ENCODE measurements at regions not wholly inside any gene's neighbourhood (a gene's known extent, or its start where the extent isn't known, plus 50 kb on each side); places are given as distances from the start of the nearest gene placed in this dataset.

DNA sequence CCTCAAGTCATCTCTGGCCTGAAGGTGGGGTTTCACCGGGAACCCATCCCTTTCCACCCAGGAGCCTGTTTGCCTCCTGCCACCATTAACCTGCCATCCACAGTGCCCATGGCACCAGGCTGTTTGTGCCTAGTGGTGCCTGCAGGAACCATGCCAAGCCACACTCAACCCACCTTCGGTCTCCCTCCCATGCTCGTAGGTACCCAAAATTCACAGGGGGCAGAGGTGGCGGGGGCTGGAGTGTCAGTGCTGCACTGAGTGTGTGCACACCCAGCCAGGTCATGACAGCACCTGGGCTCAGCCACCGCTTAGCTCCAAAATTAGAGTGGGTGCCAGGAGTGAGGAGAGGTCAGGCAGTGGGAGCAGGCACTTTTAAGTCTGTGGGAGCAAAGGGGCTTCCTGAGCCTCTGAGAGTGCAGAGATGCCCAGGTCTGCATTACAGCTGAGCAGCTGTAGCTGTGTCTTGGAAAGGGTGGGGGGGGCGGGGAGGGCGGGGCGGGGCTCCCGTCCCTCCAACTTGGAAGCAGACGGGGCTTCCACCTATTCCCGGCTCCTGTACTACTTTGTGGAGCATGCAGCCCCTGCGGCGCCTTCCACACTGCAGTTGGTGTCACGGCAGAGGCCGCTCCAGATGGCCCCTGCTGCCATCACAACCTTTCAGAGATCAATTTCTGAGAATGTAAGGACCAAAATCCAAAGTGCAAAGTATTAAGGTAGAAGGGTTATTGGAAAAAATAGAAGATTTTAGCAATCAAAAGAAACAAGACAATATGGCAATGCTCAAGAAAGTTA lies 2396.8 kb upstream of the C9orf72 start:
- H3K27me3 ChIP-seq (ENCODE audit: insufficient read depth, low read length) = no peaks in the 10 kb centered on the region
- H3K27ac Mint-ChIP-seq = no peak overlapping the region

GRCh38 chr9:29974197-29974596 lies 2400.9 kb upstream of the C9orf72 start:
- Mint-ChIP-seq H3K27me3 (no peaks in the 10 kb centered on the region), H3K36me3 (no peaks in the 10 kb centered on the region), H3K27ac (no peak overlapping the region), H3K4me3 (no peak overlapping the region), H3K9me3 (no peaks in the 10 kb centered on the region), H3K4me1 (no peaks in the 10 kb centered on the region)
- Histone ChIP-seq H3K4me3 (ENCODE audit: low read length in 2 of 2) (no peak overlapping the region), H3K27ac (ENCODE audit: low read depth, low read length) (no peak overlapping the region), H3K4me1 (ENCODE audit: insufficient read depth, low read length) (no peaks in the 10 kb centered on the region), H3K27me3 (ENCODE audit: insufficient read depth, low read length) (no peaks in the 10 kb centered on the region), H3K9me3 (ENCODE audit: control insufficient read depth in 1 of 2, low read length in 2 of 2) (no peaks in the 10 kb centered on the region), H3K36me3 (ENCODE audit: insufficient read depth, low read length) (no peaks in the 10 kb centered on the region)
- DNase-seq = no peak
- POLR2A ChIA-PET (ENCODE audit: partially characterized antibody) = no interaction called here
- intact Hi-C loops (cut with micrococcal nuclease) = no loop called here
- CTCF ChIA-PET (ENCODE audit: partially characterized antibody) = no interaction called here

More for the DNA sequence above, 2396.8 kb upstream of the C9orf72 start:
- ChIA-PET CTCF (ENCODE audit: partially characterized antibody) (no interaction called here), POLR2A (ENCODE audit: partially characterized antibody) (no interaction called here)
- H3K4me3 ChIP-seq (ENCODE audit: low read length in 2 of 2) = no peak overlapping the region
- H3K4me1 ChIP-seq (ENCODE audit: insufficient read depth, low read length) = no peaks in the 10 kb centered on the region
- peaks cover 0 to 2% (median 0%) of the 10 kb centered on the region in 8 donors for H3K9me3 Mint-ChIP-seq
- no peaks in the 10 kb centered on the region for H3K4me1 Mint-ChIP-seq
- intact Hi-C loops (cut with micrococcal nuclease) = no loop called here
- no peak overlapping the region for H3K4me3 Mint-ChIP-seq
- H3K27me3 Mint-ChIP-seq = no peaks in the 10 kb centered on the region
- no peaks in the 10 kb centered on the region for H3K9me3 ChIP-seq (ENCODE audit: control insufficient read depth in 1 of 2, low read length in 2 of 2)
- H3K36me3 ChIP-seq (ENCODE audit: insufficient read depth, low read length) = no peaks in the 10 kb centered on the region
- no peak overlapping the region for H3K27ac ChIP-seq (ENCODE audit: low read depth, low read length)
- no peak for DNase-seq
- no peaks in the 10 kb centered on the region for H3K36me3 Mint-ChIP-seq

DNA sequence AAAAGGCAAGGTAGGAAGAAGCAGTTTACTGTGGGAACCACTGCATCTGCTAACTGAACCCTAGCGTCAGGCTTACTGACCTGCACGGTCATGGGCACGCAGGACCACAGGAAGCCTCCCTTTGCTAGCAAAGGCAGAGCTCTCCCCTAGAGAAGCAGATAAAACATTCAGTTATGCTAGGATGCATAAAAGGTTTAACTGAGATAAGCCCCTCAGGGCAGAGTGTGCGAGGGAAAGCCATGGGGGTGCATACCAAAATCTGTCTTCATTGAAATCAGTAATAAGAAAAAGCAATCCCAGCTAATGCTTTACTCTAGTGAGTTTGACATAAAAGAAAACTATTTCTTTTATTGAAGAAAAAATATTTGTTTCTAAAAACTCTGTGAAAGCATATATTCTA lies 2403.7 kb upstream of the C9orf72 start:
- Mint-ChIP-seq H3K4me1 (no peaks in the 10 kb centered on the region), H3K9me3 (peaks cover 0 to 2% (median 0%) of the 10 kb centered on the region in 8 donors), H3K27me3 (no peaks in the 10 kb centered on the region), H3K4me3 (no peak overlapping the region), H3K36me3 (no peaks in the 10 kb centered on the region), H3K27ac (no peak overlapping the region)
- Histone ChIP-seq H3K4me1 (ENCODE audit: insufficient read depth, low read length) (no peaks in the 10 kb centered on the region), H3K27me3 (ENCODE audit: insufficient read depth, low read length) (no peaks in the 10 kb centered on the region), H3K4me3 (ENCODE audit: low read length in 2 of 2) (no peak overlapping the region), H3K36me3 (ENCODE audit: insufficient read depth, low read length) (no peaks in the 10 kb centered on the region), H3K27ac (ENCODE audit: low read depth, low read length) (no peak overlapping the region), H3K9me3 (ENCODE audit: control insufficient read depth in 1 of 2, low read length in 2 of 2) (no peaks in the 10 kb centered on the region)
- ChIA-PET CTCF (ENCODE audit: partially characterized antibody) (interaction anchor here (0.5 kb wide), 1 partner anchor 610 kb away, joined by 3 read pairs; no protein-coding TSS in a partner anchor), POLR2A (ENCODE audit: partially characterized antibody) (no interaction called here)
- intact Hi-C loops (cut with micrococcal nuclease) = no loop called here
- no peak for DNase-seq

DNA sequence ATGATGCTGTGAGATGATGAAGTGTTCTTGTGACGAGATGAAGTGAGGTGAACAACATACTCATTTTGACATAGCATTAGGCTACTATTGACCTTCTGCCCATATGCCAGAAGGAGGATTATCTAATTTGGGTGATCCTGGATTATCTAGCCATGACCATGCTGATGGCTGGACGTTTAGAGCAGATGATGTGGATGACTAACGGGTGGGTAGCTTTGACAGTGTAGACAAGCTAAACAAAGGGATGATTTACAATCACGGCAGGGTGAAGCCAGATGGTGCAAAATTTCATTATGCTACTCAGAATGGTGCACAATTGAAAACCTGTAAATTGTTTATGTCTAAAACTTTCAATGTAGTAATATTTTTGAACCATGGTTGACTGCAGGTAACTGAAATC lies 2403.4 kb upstream of the ACO1 start:
- peaks cover 0 to 2% (median 0%) of the 10 kb centered on the region in 8 donors for H3K9me3 Mint-ChIP-seq
- POLR2A ChIA-PET (ENCODE audit: partially characterized antibody) = no interaction called here
- CTCF ChIA-PET (ENCODE audit: partially characterized antibody) = no interaction called here
- intact Hi-C loops (cut with micrococcal nuclease) = no loop called here
- H3K4me3 ChIP-seq (ENCODE audit: low read length in 2 of 2) = no peak overlapping the region
- no peak overlapping the region for H3K27ac ChIP-seq (ENCODE audit: low read depth, low read length)
- no peaks in the 10 kb centered on the region for H3K4me1 Mint-ChIP-seq
- no peaks in the 10 kb centered on the region for H3K27me3 ChIP-seq (ENCODE audit: insufficient read depth, low read length)
- H3K27me3 Mint-ChIP-seq = no peaks in the 10 kb centered on the region
- no peaks in the 10 kb centered on the region for H3K9me3 ChIP-seq (ENCODE audit: control insufficient read depth in 1 of 2, low read length in 2 of 2)
- no peaks in the 10 kb centered on the region for H3K36me3 ChIP-seq (ENCODE audit: insufficient read depth, low read length)
- H3K36me3 Mint-ChIP-seq = no peaks in the 10 kb centered on the region
- no peaks in the 10 kb centered on the region for H3K4me1 ChIP-seq (ENCODE audit: insufficient read depth, low read length)
- no peak for DNase-seq
- H3K4me3 Mint-ChIP-seq = no peak overlapping the region
- no peak overlapping the region for H3K27ac Mint-ChIP-seq

DNA sequence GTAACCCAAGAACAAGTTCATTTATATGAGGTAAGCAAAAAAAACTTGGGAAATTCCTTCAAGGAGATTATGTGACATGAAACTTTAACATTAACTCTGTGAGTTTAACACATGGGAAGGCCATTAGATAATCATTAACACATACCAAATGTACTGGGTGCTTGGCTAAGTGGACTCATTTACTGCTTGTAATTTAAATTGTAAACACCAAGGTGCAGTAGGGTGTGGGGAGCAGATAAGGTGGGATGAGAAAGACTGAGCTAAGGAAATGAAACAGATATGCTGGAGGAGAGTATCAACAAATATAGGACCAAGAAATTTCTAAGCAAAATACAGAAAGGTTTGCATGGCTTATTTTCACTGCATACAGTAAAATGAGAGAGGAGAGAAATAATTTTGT lies 2384.8 kb upstream of the ACO1 start:
- no peaks in the 10 kb centered on the region for H3K36me3 Mint-ChIP-seq
- intact Hi-C loops (cut with micrococcal nuclease) = no loop called here
- ChIA-PET POLR2A (ENCODE audit: partially characterized antibody) (no interaction called here), CTCF (ENCODE audit: partially characterized antibody) (no interaction called here)
- no peak for DNase-seq
- no peaks in the 10 kb centered on the region for H3K27me3 ChIP-seq (ENCODE audit: insufficient read depth, low read length)
- H3K27ac ChIP-seq (ENCODE audit: low read depth, low read length) = no peak overlapping the region
- no peaks in the 10 kb centered on the region for H3K36me3 ChIP-seq (ENCODE audit: insufficient read depth, low read length)
- H3K4me3 Mint-ChIP-seq = no peak overlapping the region
- H3K9me3 ChIP-seq (ENCODE audit: control insufficient read depth in 1 of 2, low read length in 2 of 2) = no peaks in the 10 kb centered on the region
- H3K4me1 Mint-ChIP-seq = no peaks in the 10 kb centered on the region
- no peaks in the 10 kb centered on the region for H3K4me1 ChIP-seq (ENCODE audit: insufficient read depth, low read length)
- no peak overlapping the region for H3K27ac Mint-ChIP-seq
- peaks cover 0 to 8% (median 3%) of the 10 kb centered on the region in 8 donors for H3K9me3 Mint-ChIP-seq
- H3K4me3 ChIP-seq (ENCODE audit: low read length in 2 of 2) = no peak overlapping the region
- no peaks in the 10 kb centered on the region for H3K27me3 Mint-ChIP-seq

DNA sequence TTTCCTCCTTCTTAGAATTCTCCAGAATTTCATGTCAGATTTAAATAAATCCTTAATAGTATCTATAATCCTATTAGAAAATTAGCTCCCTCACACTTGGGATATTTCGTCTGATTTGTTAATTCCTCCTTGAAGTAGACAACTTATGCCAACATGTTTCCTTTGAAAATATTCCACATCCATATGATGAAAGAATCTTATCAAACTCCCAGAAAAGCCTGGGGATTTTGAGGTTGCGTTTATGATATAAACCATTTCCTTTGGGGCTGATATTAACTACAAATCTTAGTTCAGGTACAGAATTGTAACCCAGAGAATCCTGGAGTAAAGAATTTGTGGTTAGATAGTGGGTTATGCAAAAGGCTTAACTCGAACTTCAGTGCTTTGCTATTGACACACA lies 2373.8 kb upstream of the ACO1 start:
- DNase-seq = no peak
- H3K36me3 ChIP-seq (ENCODE audit: insufficient read depth, low read length) = no peaks in the 10 kb centered on the region
- ChIA-PET CTCF (ENCODE audit: partially characterized antibody) (no interaction called here), POLR2A (ENCODE audit: partially characterized antibody) (no interaction called here)
- H3K4me3 ChIP-seq (ENCODE audit: low read length in 2 of 2) = no peak overlapping the region
- H3K27ac ChIP-seq (ENCODE audit: low read depth, low read length) = no peak overlapping the region
- no peaks in the 10 kb centered on the region for H3K27me3 Mint-ChIP-seq
- no peak overlapping the region for H3K27ac Mint-ChIP-seq
- H3K4me3 Mint-ChIP-seq = no peak overlapping the region
- no peaks in the 10 kb centered on the region for H3K36me3 Mint-ChIP-seq
- no peaks in the 10 kb centered on the region for H3K9me3 ChIP-seq (ENCODE audit: control insufficient read depth in 1 of 2, low read length in 2 of 2)
- H3K9me3 Mint-ChIP-seq = peaks cover 0 to 4% (median 0%) of the 10 kb centered on the region in 8 donors
- intact Hi-C loops (cut with micrococcal nuclease) = no loop called here
- H3K27me3 ChIP-seq (ENCODE audit: insufficient read depth, low read length) = no peaks in the 10 kb centered on the region
- H3K4me1 Mint-ChIP-seq = no peaks in the 10 kb centered on the region
- H3K4me1 ChIP-seq (ENCODE audit: insufficient read depth, low read length) = no peaks in the 10 kb centered on the region

- no peaks in the 10 kb centered on the region for H3K36me3 Mint-ChIP-seq
- peaks cover 0 to 4% (median 0%) of the 10 kb centered on the region in 8 donors for H3K9me3 Mint-ChIP-seq
- Histone ChIP-seq H3K9me3 (ENCODE audit: control insufficient read depth in 1 of 2, low read length in 2 of 2) (no peaks in the 10 kb centered on the region), H3K27ac (ENCODE audit: low read depth, low read length) (no peak overlapping the region), H3K36me3 (ENCODE audit: insufficient read depth, low read length) (no peaks in the 10 kb centered on the region), H3K4me3 (ENCODE audit: low read length in 2 of 2) (no peak overlapping the region), H3K4me1 (ENCODE audit: insufficient read depth, low read length) (no peaks in the 10 kb centered on the region), H3K27me3 (ENCODE audit: insufficient read depth, low read length) (no peaks in the 10 kb centered on the region)
- no peak overlapping the region for H3K4me3 Mint-ChIP-seq
- H3K27me3 Mint-ChIP-seq = no peaks in the 10 kb centered on the region
- no peaks in the 10 kb centered on the region for H3K4me1 Mint-ChIP-seq
- ChIA-PET CTCF (ENCODE audit: partially characterized antibody) (no interaction called here), POLR2A (ENCODE audit: partially characterized antibody) (no interaction called here)
- intact Hi-C loops (cut with micrococcal nuclease) = no loop called here
- no peak for DNase-seq
- no peak overlapping the region for H3K27ac Mint-ChIP-seq
These were observed 2371.8 kb upstream of the ACO1 start for GRCh38 chr9:30012622-30013021.

Data from CD4-positive, alpha-beta memory T cell (primary cell).